Activated CD4-positive, alpha-beta T cell treated with anti-CD3 and anti-CD28 coated beads, Interleukin-2, Interleukin-4, amounts not matched to agents 100 ng/mL and 50 ng/mL, durations not matched to agents 16 hours and 8 hours (primary cell): ENCODE measurements at regions not wholly inside any gene's neighbourhood (a gene's known extent, or its start where the extent isn't known, plus 50 kb on each side); places are given as distances from the start of the nearest gene placed in this dataset.

Experiments
- DNase-seq: peaks from one replicate; pipeline ENCODE4 v3.0.0-alpha.2; 2020; ENCODE audit warnings: low spot score

DNA sequence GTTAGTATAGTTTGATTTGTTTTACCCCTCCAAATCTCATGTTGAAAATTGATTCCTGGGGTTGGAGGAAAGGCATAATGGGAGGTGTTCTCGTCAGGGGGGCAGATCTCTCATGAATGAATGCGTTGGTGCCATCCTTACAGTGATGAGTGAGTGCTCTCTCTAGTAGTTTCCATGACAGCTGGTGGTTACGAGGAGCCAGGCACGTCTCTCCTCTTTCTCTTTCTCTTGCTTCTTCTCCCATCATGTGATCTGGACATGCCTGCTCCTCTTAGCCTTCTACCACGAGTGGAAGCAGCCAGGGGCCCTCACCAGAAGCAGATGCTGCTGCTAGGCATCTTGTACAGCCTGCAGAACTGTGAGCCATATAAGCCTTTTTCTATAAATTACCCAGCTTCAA is 454.1 kb downstream of the EFNA5 start:
- no peak for DNase-seq

DNA sequence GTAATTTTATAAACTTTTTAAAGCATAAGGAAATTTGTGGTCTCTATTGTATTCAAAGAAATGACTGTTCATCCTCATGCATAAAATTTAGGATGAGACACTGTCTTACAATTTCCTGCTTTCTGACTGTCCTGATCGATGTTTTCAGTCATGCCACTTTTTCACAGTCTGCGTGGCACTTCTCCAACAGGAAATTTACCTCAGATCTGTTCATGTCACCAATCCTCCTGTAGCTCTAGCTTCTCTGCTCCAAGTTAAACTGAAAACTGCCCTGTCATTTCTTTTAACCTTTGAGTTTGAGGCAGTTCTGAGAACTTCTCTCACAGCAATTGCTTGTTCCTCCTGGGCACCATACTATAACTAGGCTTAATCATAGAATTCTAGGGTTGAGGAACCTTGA is 455.1 kb downstream of the EFNA5 start:
- DNase-seq: no peak

DNA sequence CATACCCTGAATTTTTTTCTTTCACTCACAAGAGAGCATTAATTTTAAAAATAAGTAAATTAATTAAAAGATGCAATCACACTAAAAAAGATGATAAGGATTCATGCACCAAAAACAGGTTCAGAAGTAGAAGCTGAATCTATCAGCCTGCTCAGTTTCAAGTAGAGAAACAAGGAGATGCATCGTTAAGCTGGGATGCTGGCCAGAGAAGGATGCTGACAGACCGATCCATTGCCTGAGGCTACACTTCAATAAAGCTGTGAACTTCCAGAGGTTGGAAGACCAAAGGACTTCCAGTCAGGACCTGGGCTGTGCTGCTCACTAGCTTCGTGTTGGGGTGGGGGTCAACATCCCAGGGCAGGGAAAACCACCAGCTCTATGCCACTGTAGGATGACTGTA is 457.7 kb downstream of the EFNA5 start:
- no peak for DNase-seq

DNA sequence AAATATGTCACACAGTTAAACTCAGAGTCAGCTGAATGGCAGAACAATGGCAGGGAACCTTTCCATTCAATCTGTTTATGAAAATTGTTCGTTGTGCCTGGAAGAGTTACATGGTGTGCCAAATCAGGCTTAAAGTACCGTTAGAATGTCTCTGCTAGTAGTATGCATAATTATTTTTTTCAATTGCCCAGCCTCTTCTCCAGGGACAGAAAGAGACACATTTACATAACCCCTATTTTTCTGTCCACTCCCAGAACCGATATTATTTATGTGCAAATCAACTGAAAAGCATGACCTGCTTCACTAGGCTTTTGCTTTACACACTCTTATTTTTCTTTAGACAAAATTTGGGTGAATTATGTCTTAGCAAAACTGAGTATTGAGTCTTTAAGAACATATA is 459.1 kb downstream of the EFNA5 start:
- no peak for DNase-seq

DNA sequence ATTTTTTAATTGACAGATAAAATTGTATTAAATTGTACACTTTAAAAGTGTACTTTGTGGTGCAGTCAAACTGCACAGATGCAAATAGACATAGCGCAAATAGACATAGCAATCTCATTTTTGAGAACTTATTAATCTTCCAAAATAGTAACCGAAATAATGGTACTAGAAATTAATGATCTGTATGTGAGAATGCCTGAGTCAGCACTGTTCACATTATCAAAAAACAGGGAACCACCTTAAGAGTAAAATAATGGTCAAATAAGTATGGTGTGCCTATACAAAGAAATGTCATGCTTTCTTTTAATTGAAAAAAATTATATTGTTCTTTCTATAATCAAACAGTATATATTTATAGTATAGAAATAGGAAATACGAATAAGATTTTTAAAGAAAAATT is 461.9 kb downstream of the EFNA5 start:
- DNase-seq: no peak

DNA sequence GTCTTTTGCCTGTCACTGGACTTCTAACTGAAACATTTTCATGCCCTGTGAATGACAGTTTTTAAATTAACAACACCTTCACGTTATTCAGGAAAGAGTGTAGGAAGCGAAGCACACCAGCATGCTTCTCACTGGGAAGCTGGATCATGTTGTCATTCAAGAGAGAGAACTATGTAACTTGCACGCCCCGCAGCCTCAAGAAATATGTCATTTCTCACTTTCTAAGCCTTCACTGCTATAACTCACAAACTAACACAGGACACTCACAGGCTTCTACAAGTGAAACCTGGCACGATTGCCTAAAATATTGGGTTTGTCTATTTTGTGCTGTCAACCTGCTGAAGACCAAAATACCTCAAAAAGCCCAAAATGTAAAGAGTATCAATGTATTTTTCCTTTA is 466.3 kb downstream of the EFNA5 start:
- DNase-seq: no peak

DNA sequence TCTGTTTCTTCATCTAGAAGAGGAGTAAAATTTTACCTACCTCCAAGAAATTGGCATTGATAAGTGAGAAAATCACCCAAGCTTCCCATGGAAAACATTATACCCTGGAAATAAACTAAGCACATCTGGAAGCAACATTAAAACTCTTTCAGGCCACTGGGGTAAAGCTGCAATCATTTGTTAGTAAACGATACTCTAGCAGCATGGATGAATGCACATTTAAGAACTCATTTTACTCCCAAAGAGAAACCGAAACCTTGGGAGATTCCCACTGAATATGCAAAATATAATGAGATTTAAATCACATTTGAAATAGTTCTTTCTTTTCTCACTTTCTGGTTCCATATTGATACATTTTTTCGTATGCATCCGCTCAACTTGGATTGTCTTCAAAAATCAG is 467.5 kb downstream of the EFNA5 start:
- no peak for DNase-seq

DNA sequence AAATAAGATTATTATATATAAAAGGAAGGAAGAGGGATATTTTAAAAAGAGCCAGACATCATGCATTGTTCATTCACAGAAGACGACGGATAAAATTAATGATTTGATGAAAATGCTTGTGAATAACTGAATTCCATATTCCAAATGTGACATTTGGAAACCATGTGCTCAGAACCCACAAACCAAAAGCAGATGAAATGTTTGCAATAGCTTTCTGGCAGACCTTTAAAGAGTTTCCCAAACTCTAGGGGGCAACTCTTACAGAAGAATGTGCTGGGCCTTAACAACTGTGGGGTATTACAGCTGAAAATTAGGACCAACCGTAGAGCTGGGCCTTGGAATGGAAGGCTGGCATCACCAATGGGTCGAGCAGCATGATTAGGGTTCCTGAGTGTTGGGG is 471.0 kb downstream of the EFNA5 start:
- DNase-seq: no peak

DNA sequence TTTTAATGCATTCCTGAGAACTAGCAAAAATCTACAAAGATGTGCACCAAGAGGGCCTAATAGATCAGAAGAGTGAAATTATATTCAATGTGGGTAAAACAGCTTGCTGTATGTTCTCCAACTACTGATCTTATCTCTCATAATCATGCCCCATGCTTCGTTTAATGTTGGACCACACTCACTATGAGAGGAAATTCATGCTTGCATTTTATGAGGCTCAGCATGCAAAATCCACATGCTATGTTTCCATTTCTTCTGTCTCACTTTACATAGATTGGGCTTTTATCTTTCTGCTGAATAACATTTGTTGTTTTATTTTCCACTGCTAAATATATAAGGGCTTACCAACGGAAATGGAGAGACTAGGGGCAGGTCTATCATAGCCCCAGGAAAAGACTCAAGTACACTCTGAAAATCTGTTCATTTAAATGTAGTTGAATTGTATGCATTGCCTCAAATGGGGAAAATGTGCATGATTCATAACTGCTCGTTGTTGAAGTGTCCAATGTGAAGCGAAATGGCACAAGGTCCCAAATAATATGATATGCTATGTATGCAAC is 474.2 kb downstream of the EFNA5 start:
- no peak for DNase-seq

DNA sequence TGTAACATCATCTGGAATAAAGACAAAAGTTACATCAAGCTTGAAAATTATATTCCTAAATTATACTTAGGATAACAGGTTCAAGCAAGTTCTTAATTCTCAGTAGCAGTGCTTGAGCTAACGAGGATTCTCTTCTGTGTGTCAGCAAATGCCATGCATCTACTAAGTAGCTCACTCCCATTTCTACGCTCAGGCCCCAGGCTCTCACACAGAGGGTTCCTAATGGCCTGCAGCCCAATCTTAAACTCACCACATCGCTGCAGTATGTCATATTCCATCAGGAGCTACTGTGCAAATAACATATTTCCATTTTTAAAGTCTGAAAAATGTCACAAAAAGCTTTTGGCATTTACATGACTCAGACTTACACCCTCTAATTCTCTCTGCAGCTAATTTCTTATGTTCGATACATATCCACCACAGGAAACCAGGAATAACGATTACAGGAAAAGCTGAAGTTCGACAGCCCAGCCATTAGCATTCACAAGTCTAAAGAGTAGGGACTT is 474.8 kb downstream of the EFNA5 start:
- no peak for DNase-seq

DNA sequence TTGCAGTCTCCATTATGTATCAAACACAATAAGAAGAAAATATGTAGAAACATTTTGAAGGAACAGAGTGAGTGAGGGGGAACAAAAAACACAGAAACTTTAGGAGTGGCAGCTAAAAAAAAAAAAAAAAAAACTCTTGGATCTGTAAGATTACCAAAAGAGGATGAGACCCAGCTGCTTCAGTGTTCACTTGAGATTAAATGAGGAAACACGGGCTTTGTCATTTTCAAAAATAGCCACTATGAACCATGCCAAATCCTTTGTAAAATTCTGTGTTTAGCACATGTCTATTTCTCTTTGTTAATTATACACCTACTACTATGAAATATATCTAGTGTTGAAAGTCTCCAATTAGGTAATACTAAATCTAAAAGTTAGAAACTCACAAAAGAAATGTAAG is 485.9 kb downstream of the EFNA5 start:
- no peak for DNase-seq

DNA sequence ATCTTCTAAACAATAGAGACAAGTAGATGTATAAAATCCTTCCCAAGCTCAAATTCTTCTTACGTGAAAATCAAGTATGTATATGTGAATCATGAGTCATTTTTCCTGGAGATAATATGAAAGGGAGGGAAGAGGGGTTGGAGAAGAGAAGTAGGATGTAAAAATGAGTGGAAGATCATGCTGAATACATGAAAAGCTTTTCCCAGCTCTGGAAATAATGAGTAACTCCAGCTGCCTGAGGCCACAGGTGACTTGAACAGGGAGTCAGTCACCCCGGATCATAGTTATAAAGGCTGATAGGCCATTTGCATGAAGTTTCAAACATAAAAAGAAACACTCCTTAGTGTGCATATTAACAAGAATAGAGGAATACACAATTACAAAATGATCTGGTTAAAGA is 486.7 kb downstream of the EFNA5 start:
- no peak for DNase-seq

DNA sequence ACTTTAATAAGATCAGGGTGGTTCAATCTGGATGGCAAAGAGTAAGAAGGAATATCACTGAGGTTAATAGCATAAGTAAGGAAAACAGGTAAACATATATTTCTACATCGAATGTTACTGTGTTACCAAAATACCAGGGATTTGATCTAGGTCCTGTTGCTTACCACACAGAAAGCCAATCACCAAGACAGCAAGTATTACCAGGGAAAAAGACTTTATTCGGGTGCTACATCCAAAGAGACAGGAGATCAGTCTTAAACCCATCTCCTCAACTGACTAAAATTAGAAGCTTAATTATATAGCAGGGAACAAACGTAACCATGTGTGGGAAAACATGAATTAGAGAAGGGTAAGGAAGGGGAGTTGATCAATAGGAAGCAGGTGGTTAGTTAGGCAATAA is 500.1 kb downstream of the EFNA5 start:
- no peak for DNase-seq

DNA sequence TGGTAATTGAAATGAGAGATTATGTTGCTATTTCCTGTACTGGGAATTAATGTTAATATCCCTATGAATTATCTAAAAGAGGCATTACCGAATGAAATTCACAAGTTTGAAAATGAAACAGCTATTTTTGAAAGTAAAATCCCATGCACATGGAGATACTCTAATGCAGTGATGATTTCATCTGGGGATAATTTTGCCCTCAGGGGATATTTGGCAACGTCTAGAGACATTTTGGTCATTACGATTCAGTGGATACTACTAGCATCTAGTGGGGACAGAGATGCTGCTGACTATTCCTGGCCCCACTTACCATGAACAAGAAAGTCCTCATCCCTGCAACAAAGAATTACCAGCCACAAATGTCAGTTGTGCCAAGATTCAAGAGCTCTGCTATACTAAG is 500.9 kb downstream of the EFNA5 start:
- no peak for DNase-seq

DNA sequence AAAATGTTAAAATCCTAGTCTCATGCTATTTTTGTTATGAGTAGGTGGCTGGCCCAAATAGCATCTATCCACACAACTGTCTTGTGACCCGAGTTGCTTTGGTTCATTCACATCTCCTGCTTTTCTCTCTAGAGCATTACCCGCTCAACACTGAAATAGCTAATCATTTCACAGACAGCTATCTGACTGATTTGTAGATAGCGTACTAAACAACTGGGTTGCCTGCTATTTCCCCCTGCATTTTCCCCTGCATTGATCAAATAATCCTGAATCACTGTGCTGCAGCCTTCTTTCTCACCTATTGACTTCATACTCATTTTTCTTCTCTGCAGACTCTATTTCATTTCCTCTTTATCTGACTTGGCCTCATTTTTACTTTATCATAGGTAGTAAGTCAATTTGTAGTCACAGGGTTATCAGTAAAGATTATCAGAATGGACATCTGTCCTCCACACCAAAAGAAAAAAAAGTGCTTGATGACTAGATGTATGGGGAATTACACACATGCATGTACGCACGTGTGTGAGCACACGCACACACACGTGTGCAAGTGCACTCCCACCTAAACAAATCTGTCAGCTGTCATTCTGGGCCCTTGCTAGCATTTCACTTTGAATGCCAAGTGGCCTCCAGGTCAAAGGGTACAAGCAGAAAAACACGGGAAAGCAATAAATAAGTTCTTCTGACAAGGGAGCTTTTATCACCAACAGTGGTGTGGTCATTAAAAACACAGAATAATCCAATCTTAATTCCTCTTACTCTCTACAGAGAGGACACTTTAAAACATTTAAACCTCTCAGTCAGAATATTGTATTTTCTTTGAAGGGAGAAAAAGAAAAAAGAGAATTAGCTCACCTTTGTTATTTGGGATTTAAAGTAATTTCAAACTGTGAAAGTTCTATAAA is 501.6 kb downstream of the EFNA5 start:
- no peak for DNase-seq

DNA sequence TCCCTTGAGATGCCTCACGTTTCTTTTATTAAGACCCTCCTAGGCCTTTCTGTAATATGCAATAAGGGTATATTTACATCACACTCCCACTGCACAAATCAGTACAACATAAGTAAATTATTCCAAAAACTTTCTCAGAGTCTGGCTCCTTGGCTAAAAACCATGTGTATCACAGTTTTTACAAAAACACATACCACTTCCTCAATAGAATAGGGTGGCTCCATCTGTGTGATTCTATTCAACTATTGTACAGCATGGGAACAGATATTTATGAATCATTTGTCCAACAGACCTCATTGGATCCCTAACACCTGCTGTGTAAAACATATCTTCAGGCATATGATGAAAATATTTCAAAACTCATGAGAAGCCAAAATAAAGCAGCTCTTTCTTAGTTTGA is 502.7 kb downstream of the EFNA5 start:
- DNase-seq: no peak

DNA sequence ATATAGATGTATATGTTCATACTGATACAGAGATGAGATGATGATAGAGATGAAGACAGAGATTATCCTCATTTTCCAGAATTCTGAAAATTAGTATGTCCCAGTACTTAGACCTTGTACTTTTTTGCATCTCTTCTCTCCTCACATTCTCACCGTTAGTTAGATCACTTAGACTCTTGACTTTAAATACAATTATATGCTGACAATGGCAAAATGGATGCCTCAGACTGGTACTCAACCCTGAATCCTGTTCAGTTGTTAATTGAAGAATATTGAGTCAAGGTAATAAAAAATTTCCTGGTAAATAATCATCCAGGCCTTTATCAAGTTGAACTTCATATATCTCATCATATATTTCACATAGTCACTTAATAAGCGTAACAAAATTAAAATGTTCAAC is 505.4 kb downstream of the EFNA5 start:
- DNase-seq: no peak

DNA sequence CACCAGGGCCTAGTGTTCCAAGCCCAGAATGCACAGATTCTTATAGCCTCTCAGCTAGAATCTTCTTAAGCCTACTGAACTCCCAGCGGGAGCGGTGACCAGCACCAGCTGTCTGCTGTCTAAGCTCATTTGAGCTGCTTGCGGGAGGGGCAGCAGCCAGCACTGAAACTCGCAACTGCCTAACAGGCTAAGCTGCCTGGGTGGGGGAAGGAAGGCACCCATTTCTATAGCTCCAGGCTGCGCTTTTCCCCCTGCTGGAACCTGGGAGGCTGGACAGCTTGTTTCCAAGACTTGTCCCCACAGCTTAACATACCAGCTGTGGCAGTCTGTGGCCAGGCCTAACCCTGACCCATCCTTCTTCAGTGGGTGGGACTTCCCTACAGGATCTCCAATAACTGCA is 512.9 kb downstream of the EFNA5 start:
- DNase-seq: no peak

DNA sequence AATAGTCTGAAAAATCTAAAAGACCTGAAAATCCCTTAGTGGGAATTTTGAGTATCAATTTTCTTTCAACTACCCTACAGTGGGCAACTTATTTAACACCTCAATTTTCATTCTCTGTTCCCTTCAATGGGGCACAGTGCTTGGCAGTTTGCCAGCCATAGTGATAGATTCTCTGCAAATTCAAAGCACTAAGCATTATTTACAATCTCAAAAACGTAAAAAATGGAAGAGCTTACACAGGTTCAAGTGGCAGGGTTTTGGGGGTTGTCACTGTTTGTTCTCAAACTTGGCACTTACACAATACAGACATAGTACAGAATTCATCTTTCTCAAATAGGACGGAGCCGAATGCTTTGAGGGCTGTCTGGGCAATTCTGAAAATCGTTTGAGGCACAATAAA is 515.0 kb downstream of the EFNA5 start:
- no peak for DNase-seq

DNA sequence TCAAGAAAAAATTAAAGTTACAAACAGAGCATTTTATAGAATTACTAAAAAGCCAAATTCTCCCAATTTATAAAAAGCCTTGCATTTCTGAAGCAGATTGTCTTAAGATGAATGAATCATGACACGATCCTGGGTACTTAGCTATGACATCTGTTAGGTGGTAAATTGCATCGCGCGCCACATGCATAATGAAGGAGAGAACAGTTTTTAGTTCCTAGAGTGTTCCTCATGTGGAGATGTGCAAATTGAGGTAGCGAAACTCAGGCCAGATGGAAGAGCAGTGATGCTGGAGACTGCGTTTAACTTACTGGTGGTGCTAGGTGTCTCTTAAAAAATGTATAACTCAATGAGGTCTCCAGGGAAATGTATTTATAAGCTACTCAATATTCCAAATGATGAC is 516.1 kb downstream of the EFNA5 start:
- no peak for DNase-seq

DNA sequence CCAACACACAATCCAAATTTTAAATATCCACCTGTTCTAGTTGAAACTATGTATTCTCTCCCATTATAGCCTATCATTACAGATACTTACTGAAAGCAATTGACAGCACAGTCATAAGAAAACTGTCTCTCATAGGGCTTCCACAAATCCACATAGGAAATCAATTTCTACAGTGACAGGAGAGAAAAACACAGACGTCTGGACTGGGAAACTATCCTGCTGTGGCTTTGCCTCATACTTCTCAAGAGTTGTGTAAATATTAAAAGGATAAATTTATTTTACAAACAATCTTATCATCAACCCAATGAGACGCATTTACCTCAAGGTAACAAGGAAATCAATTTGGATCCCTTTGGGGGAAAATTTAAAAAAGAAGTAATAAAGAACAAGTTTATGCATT is 517.5 kb downstream of the EFNA5 start:
- no peak for DNase-seq

DNA sequence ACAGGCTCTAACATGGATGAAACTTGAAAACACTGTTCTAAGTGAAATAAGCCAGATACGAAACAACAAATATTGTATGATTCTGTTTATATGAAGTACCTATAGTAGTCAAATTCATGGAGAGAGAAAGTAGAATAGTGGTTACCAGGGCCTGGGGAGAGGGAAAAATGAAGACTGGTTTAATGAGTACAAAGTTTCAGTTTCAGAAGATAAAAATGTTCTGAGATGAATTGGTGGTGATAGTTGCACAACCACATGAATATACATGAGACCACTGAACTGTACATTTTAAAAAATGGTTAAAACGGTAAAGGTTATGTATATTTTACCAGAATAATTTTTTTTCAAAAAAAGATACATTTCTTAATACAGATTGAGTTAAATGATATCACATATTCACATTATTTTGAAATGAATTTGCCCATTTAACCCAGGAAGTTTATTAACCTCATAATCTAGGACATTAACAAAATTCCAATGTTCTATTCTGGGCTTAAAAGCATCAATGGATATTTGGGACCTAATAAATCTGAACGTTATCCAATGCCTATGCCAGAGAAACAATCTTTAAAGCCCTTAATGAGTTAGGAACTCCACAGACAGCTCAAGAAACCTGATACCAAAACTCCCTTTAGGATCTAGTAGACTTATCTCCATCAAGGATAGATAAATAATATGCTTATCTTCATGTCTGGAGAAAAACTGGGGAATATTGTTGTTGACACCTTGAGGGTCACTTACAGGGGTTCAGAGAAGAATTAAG is 521.3 kb downstream of the EFNA5 start:
- DNase-seq: peak; percentile 11

DNA sequence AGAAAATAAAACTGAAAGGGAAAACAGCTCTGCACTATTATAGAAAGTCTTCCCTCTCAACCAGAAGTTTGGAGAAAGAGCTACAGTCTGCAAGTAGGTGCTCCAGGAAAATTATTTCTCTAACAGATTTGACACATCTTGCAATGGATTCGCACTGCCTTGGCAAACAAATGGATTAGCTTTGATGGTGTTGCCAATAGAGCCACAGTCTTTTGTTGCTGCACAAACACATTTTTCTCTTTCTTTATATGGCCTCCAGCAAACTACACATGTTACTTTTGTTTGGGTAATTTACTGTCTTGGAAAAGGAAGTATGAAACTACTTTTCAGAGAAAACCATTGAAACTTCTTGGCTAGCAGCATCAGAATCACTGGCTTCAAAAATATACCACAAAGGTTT is 523.1 kb downstream of the EFNA5 start:
- DNase-seq: no peak
